Kidney (tissue), 13 donors: ENCODE measurements at regions not wholly inside any gene's neighbourhood (a gene's known extent, or its start where the extent isn't known, plus 50 kb on each side); places are given as distances from the start of the nearest gene placed in this dataset.

Experiments used
- DNase-seq, 5 donors: peaks; one replicate each; pipeline ENCODE4 v3.0.0-alpha.2; 2013 to 2020
- FAIRE-seq: peaks from 2 replicates; lab custom pipeline; 2012; peaks lifted over from hg19 to GRCh38; lab: Jason Lieb, UNC
- H3K27ac ChIP-seq, 2 donors: one replicate each; pipeline ENCODE4 v1.7.0; 2013; ENCODE audit warnings: low read depth in 2 of 2, low read length in 2 of 2, inconsistent platforms in 1 of 2
- H3K27me3 ChIP-seq: one replicate; pipeline ENCODE4 v1.7.1; 2013; ENCODE audit warnings: low read length, inconsistent platforms; ENCODE audit not compliant: control insufficient read depth, insufficient read depth
- H3K36me3 ChIP-seq, 3 donors: one replicate each; pipeline versions ENCODE4 v1.7.0 to v1.7.1; 2013; ENCODE audit warnings: low read length in 3 of 3, control low read depth in 1 of 3, inconsistent platforms in 1 of 3; ENCODE audit not compliant: insufficient read depth in 3 of 3, control insufficient read depth in 2 of 3
- H3K4me1 ChIP-seq, 3 donors: one replicate each; pipeline versions ENCODE4 v1.7.0 to v1.7.1; 2013; ENCODE audit warnings: low read length in 3 of 3, inconsistent platforms in 1 of 3, low read depth in 1 of 3; ENCODE audit not compliant: control insufficient read depth in 2 of 3, insufficient read depth in 2 of 3
- H3K4me3 ChIP-seq, 3 donors: one replicate each; pipeline versions ENCODE4 v1.7.0 to v1.8.1; 2013; ENCODE audit warnings: low read length in 3 of 3, control low read depth in 1 of 3, inconsistent platforms in 1 of 3
- H3K9ac ChIP-seq, 3 donors: one replicate each; pipeline versions ENCODE4 v1.7.0 to v1.7.1; 2013; ENCODE audit warnings: low read length in 3 of 3, control low read depth in 1 of 3, inconsistent platforms in 1 of 3
- H3K9me3 ChIP-seq, 3 donors: one replicate each; pipeline versions ENCODE4 v1.7.0 to v1.7.1; 2013; ENCODE audit warnings: low read length in 3 of 3, control low read depth in 1 of 3, inconsistent platforms in 1 of 3; ENCODE audit not compliant: control insufficient read depth in 2 of 3, insufficient read depth in 1 of 3
- CTCF ChIP-seq: IDR thresholded peaks from 3 replicates; pipeline ENCODE4 v1.5.1; 2012; ENCODE audit warnings: mild to moderate bottlenecking, moderate library complexity, borderline replicate concordance; ENCODE audit not compliant: insufficient read depth; ENCODE audit errors: extremely low read depth
- intact Hi-C: fragments of 100-400 bp; cut with DNase I; formaldehyde crosslinking; loops from one replicate; pipeline ENCODE4 v1.11.1; 2022
- donor health status: control.
- donor health status: control.
- donor health status: control.
- donor health status: control.
- donor health status: control.
- donor health status: DM: yes; HTN: yes; CAD: no.
- donor health status: Normal renal cell carcinoma (clear cell type).

- Histone ChIP-seq H3K36me3 (no peaks in the 10 kb centered on the region), H3K9me3 (no peaks in the 10 kb centered on the region), H3K4me1 (no peaks in the 10 kb centered on the region), H3K9ac (no peak overlapping the region), H3K4me3 (no peak overlapping the region), H3K27me3 (no peaks in the 10 kb centered on the region), H3K27ac (no peak overlapping the region)
- intact Hi-C loops: no loop called here
- DNase-seq (no peak), FAIRE-seq (no peak)
- no peak for TF ChIP-seq CTCF
Measured at GRCh38 chr14:28297559-28297958, 469.0 kb upstream of the FOXG1 start.

GRCh38 chr14:28298156-28298555, 468.4 kb upstream of the FOXG1 start:
- Histone ChIP-seq H3K4me3 (no peak overlapping the region), H3K4me1 (no peaks in the 10 kb centered on the region), H3K36me3 (no peaks in the 10 kb centered on the region), H3K27me3 (no peaks in the 10 kb centered on the region), H3K9me3 (no peaks in the 10 kb centered on the region), H3K9ac (no peak overlapping the region), H3K27ac (no peak overlapping the region)
- no peak for TF ChIP-seq CTCF
- peak in 1 of 5 donors; percentile 32 for DNase-seq
- no peak for FAIRE-seq
- intact Hi-C loops: no loop called here

GRCh38 chr14:28299227-28299626, 467.4 kb upstream of the FOXG1 start:
- Histone ChIP-seq H3K9me3 (no peaks in the 10 kb centered on the region), H3K27me3 (no peaks in the 10 kb centered on the region), H3K4me1 (no peaks in the 10 kb centered on the region), H3K4me3 (no peak overlapping the region), H3K9ac (no peak overlapping the region), H3K27ac (no peak overlapping the region), H3K36me3 (no peaks in the 10 kb centered on the region)
- peak in 1 of 5 donors; percentile 50 for DNase-seq
- no peak for TF ChIP-seq CTCF
- intact Hi-C loops: no loop called here
- FAIRE-seq: no peak

- intact Hi-C loops: no loop called here
- TF ChIP-seq CTCF: no peak
- DNase-seq: no peak
Measured at GRCh38 chr14:28300356-28300755, 466.2 kb upstream of the FOXG1 start.

More at GRCh38 chr14:28300356-28300755, 466.2 kb upstream of the FOXG1 start:
- H3K4me3 ChIP-seq: no peak overlapping the region
- H3K4me1 ChIP-seq: no peaks in the 10 kb centered on the region
- no peak overlapping the region for H3K27ac ChIP-seq
- H3K27me3 ChIP-seq: no peaks in the 10 kb centered on the region
- no peaks in the 10 kb centered on the region for H3K36me3 ChIP-seq
- no peak overlapping the region for H3K9ac ChIP-seq
- FAIRE-seq: no peak
- H3K9me3 ChIP-seq: no peaks in the 10 kb centered on the region
